GOT3 (cell line): ENCODE measurements at regions not wholly inside any gene's neighbourhood (a gene's known extent, or its start where the extent isn't known, plus 50 kb on each side); places are given as distances from the start of the nearest gene placed in this dataset.
"Not testable (repeated sequence)": the region's sequence is repeated elsewhere in the genome, so short reads cannot be mapped to it uniquely, and the experiment has no call there.

Experiments
- DNase-seq: peaks from one replicate; lab custom pipeline; 2025; ENCODE audit warnings: mixed read lengths; lab: John Stamatoyannopoulos, UW

GRCh38 chr1:115453666-115454065, 115.6 kb upstream of the NGF start:
- DNase-seq = no peak

- DNase-seq = no peak
Observed at GRCh38 chr1:115452600-115453329, 114.7 kb upstream of the NGF start.

GRCh38 chr1:115450501-115451040, 112.5 kb upstream of the NGF start:
- no peak for DNase-seq

GRCh38 chr1:115448282-115449044, 110.4 kb upstream of the NGF start:
- no peak for DNase-seq

- DNase-seq = no peak
Observed at GRCh38 chr1:115447672-115448071, 109.6 kb upstream of the NGF start.

GRCh38 chr1:115445090-115445489, 107.0 kb upstream of the NGF start:
- DNase-seq = no peak

GRCh38 chr1:115440733-115441132, 102.7 kb upstream of the NGF start:
- DNase-seq = no peak

GRCh38 chr1:115439520-115439919, 101.5 kb upstream of the NGF start:
- not testable (repeated sequence) for DNase-seq

GRCh38 chr1:115437196-115437595, 99.1 kb upstream of the NGF start:
- no peak for DNase-seq

GRCh38 chr1:115436596-115436995, 98.5 kb upstream of the NGF start:
- DNase-seq = no peak

- no peak for DNase-seq
Observed at GRCh38 chr1:115433483-115433882, 95.4 kb upstream of the NGF start.

GRCh38 chr1:115432061-115432460, 94.0 kb upstream of the NGF start:
- DNase-seq = no peak

- no peak for DNase-seq
Observed at GRCh38 chr1:115430441-115431158, 92.6 kb upstream of the NGF start.

- DNase-seq = no peak
Observed at GRCh38 chr1:115429884-115430283, 91.8 kb upstream of the NGF start.

GRCh38 chr1:115429241-115429640, 91.2 kb upstream of the NGF start:
- no peak for DNase-seq

GRCh38 chr1:115428676-115429075, 90.6 kb upstream of the NGF start:
- no peak for DNase-seq

GRCh38 chr1:115428256-115428655, 90.2 kb upstream of the NGF start:
- no peak for DNase-seq

- no peak for DNase-seq
Observed at GRCh38 chr1:115426956-115427355, 88.9 kb upstream of the NGF start.

GRCh38 chr1:115426231-115426771, 88.3 kb upstream of the NGF start:
- no peak for DNase-seq

GRCh38 chr1:115425442-115425841, 87.4 kb upstream of the NGF start:
- DNase-seq = no peak

- DNase-seq = no peak
Observed at GRCh38 chr1:115423776-115424175, 85.7 kb upstream of the NGF start.

- no peak for DNase-seq
Observed at GRCh38 chr1:115419571-115419970, 81.5 kb upstream of the NGF start.
